GM12878 (cell line): ENCODE measurements at regions not wholly inside any gene's neighbourhood (a gene's known extent, or its start where the extent isn't known, plus 50 kb on each side); places are given as distances from the start of the nearest gene placed in this dataset.

Experiments
- ATAC-seq: fragments of 200-7000 bp; cut with Tn5 transposase; 3 replicates; pipeline ENCODE4 v1.9.1; 2020; ENCODE audit warnings: mild to moderate bottlenecking, moderate library complexity
- BruUV-seq: library from RNA; stranded (reverse); fragments of 400-500 nt; replicated peaks from 2 replicates; lab custom pipeline; 2021; lab: Mats Ljungman, UMichigan
- CTCF ChIA-PET: fragments of 300-600 bp; sonication (Branson Sonifier 250); formaldehyde crosslinking; extraction: SDS; loops from one replicate; lab custom pipeline; 2021; ENCODE audit warnings: inconsistent platforms; lab: Yijun Ruan, JAX
- POLR2A ChIA-PET: fragments of 350-600 bp; formaldehyde crosslinking; extraction: SDS; loops from one replicate; lab custom pipeline; 2021; ENCODE audit warnings: inconsistent platforms; lab: Charles Lee
- RAD21 ChIA-PET: fragments of 300-600 bp; sonication (Branson Sonifier 250); formaldehyde crosslinking; loops from one replicate; lab custom pipeline; 2023; ENCODE audit warnings: antibody characterized with exemption; ENCODE audit not compliant: unreplicated experiment; lab: Charles Lee
- SMC1A ChIA-PET: fragments of 300-600 bp; sonication (Branson Sonifier 250); formaldehyde crosslinking; loops from one replicate; lab custom pipeline; 2023; ENCODE audit not compliant: unreplicated experiment, uncharacterized antibody; lab: Charles Lee
- DNase-seq: peaks from one replicate; pipeline ENCODE4 v3.0.0-alpha.2; 2011; ENCODE audit warnings: low read depth, low spot score
- FAIRE-seq: peaks from 3 replicates; lab custom pipeline; 2011; peaks lifted over from hg19 to GRCh38; lab: Jason Lieb, UNC
- H2AFZ ChIP-seq: 2 replicates; pipeline ENCODE4 v1.6.0; 2011; ENCODE audit warnings: low read depth, low read length, control low read depth; ENCODE audit not compliant: control insufficient read depth
- H3K27ac ChIP-seq: 2 replicates; pipeline ENCODE4 v1.5.1; 2011; ENCODE audit warnings: control low read depth; ENCODE audit not compliant: control insufficient read depth, insufficient read depth
- H3K27me3 ChIP-seq, 2 experiments: replicated peaks in 1 of 2; 2 replicates each; pipeline versions ENCODE4 v1.6.0 to v1.6.1; 2011; ENCODE audit warnings: low read length in 1 of 2; ENCODE audit not compliant: control insufficient read depth in 2 of 2, insufficient read depth in 2 of 2
- H3K36me3 ChIP-seq, 2 experiments: 2 replicates each; pipeline ENCODE4 v1.5.1; 2011; ENCODE audit warnings: low read length in 1 of 2; ENCODE audit not compliant: control insufficient read depth in 2 of 2, insufficient read depth in 2 of 2
- H3K4me1 ChIP-seq: 2 replicates; pipeline ENCODE4 v1.6.1; 2011; ENCODE audit warnings: mild to moderate bottlenecking, low read length, moderate library complexity, mixed read lengths; ENCODE audit not compliant: control insufficient read depth, insufficient read depth
- H3K4me2 ChIP-seq: 2 replicates; pipeline ENCODE4 v1.6.0; 2011; ENCODE audit warnings: control low read depth; ENCODE audit not compliant: control insufficient read depth, insufficient read depth
- H3K4me3 ChIP-seq: fragments of 200-600 bp; sonication (generic); 2 replicates; pipeline ENCODE4 v1.5.1; 2016
- H3K79me2 ChIP-seq: 2 replicates; pipeline ENCODE4 v1.6.0; 2011; ENCODE audit warnings: low read length; ENCODE audit not compliant: control insufficient read depth, insufficient read depth
- H3K9ac ChIP-seq: 2 replicates; pipeline ENCODE4 v1.8.0; 2011; ENCODE audit warnings: low read length, control low read depth, mixed read lengths; ENCODE audit not compliant: control insufficient read depth, insufficient read depth
- H3K9me3 ChIP-seq: replicated peaks from 3 replicates; pipeline ENCODE4 v1.5.1; 2011; ENCODE audit warnings: mild to moderate bottlenecking, low read length; ENCODE audit not compliant: control insufficient read depth, insufficient read depth
- H4K20me1 ChIP-seq: 2 replicates; pipeline ENCODE4 v1.6.0; 2011; ENCODE audit not compliant: control insufficient read depth, insufficient read depth
- CBFB ChIP-seq: IDR thresholded peaks from 2 replicates; pipeline ENCODE4 v1.6.1; 2016; ENCODE audit warnings: antibody characterized with exemption, low read depth
- NR2C1 ChIP-seq: fragments of 450-650 bp; IDR thresholded peaks from 2 replicates; pipeline ENCODE4 v1.6.1; 2017; ENCODE audit warnings: antibody characterized with exemption, mild to moderate bottlenecking, moderate library complexity
- TCF7 ChIP-seq: IDR thresholded peaks from 2 replicates; pipeline ENCODE4 v1.6.1; 2014; ENCODE audit warnings: antibody characterized with exemption, borderline replicate concordance
- in situ Hi-C: fragments of 300-500 bp; cut with MboI; formaldehyde crosslinking; loops from 9 replicates; pipeline ENCODE4 v1.14.3; 2018; ENCODE audit warnings: mixed read lengths
- intact Hi-C: fragments of 100-400 bp; cut with micrococcal nuclease; formaldehyde crosslinking; loops from one replicate; pipeline ENCODE4 v1.14.2; 2022; ENCODE audit not compliant: unreplicated experiment
- TF ChIP-seq, protein P1 (sequence below): fragments of 450-650 bp; IDR thresholded peaks from 2 replicates; pipeline ENCODE4 v1.6.1; 2017; ENCODE audit warnings: low read depth, mild to moderate bottlenecking, moderate library complexity
- TF ChIP-seq, protein P2 (sequence below): fragments of 450-650 bp; IDR thresholded peaks from 2 replicates; pipeline ENCODE4 v1.6.1; 2017; ENCODE audit warnings: mild to moderate bottlenecking, moderate library complexity

- no peak overlapping the region for H3K4me3 ChIP-seq
- SMC1A ChIA-PET: no interaction called here
- no peaks in the 10 kb centered on the region for H4K20me1 ChIP-seq
- no peaks in the 10 kb centered on the region for H3K9me3 ChIP-seq
- ATAC-seq (no peak), FAIRE-seq (no peak), DNase-seq (no peak)
- POLR2A ChIA-PET: no interaction called here
- no peaks in the 10 kb centered on the region for H3K4me1 ChIP-seq
- H3K27me3 ChIP-seq: no peaks in the 10 kb centered on the region
- CTCF ChIA-PET: no interaction called here
- H3K79me2 ChIP-seq: no peaks in the 10 kb centered on the region
- H3K9ac ChIP-seq: no peak overlapping the region
- H2AFZ ChIP-seq: no peak overlapping the region
- no peak overlapping the region for H3K27ac ChIP-seq
- TF ChIP-seq, protein P1, sequence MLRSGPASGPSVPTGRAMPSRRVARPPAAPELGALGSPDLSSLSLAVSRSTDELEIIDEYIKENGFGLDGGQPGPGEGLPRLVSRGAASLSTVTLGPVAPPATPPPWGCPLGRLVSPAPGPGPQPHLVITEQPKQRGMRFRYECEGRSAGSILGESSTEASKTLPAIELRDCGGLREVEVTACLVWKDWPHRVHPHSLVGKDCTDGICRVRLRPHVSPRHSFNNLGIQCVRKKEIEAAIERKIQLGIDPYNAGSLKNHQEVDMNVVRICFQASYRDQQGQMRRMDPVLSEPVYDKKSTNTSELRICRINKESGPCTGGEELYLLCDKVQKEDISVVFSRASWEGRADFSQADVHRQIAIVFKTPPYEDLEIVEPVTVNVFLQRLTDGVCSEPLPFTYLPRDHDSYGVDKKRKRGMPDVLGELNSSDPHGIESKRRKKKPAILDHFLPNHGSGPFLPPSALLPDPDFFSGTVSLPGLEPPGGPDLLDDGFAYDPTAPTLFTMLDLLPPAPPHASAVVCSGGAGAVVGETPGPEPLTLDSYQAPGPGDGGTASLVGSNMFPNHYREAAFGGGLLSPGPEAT: no peak
- TF ChIP-seq NR2C1: no peak
- TF ChIP-seq, protein P2, sequence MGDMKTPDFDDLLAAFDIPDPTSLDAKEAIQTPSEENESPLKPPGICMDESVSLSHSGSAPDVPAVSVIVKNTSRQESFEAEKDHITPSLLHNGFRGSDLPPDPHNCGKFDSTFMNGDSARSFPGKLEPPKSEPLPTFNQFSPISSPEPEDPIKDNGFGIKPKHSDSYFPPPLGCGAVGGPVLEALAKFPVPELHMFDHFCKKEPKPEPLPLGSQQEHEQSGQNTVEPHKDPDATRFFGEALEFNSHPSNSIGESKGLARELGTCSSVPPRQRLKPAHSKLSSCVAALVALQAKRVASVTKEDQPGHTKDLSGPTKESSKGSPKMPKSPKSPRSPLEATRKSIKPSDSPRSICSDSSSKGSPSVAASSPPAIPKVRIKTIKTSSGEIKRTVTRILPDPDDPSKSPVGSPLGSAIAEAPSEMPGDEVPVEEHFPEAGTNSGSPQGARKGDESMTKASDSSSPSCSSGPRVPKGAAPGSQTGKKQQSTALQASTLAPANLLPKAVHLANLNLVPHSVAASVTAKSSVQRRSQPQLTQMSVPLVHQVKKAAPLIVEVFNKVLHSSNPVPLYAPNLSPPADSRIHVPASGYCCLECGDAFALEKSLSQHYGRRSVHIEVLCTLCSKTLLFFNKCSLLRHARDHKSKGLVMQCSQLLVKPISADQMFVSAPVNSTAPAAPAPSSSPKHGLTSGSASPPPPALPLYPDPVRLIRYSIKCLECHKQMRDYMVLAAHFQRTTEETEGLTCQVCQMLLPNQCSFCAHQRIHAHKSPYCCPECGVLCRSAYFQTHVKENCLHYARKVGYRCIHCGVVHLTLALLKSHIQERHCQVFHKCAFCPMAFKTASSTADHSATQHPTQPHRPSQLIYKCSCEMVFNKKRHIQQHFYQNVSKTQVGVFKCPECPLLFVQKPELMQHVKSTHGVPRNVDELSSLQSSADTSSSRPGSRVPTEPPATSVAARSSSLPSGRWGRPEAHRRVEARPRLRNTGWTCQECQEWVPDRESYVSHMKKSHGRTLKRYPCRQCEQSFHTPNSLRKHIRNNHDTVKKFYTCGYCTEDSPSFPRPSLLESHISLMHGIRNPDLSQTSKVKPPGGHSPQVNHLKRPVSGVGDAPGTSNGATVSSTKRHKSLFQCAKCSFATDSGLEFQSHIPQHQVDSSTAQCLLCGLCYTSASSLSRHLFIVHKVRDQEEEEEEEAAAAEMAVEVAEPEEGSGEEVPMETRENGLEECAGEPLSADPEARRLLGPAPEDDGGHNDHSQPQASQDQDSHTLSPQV: no peak
- no peak for TF ChIP-seq CBFB
- no peak for TF ChIP-seq TCF7
- in situ Hi-C loops (no loop called here), intact Hi-C loops (no loop called here)
- H3K36me3 ChIP-seq: no peaks in the 10 kb centered on the region
- H3K4me2 ChIP-seq: no peak overlapping the region
- RAD21 ChIA-PET: interaction anchor here (1.0 kb wide), 1 partner anchor 29 kb away, joined by 3 read pairs; no protein-coding TSS in a partner anchor
- BruUV-seq: no TSS peak
Observed at GRCh38 chr4:67355806-67356205, 189.5 kb downstream of the CENPC start.
